ENCODE measurements at regions not wholly inside any gene's neighbourhood (a gene's known extent, or its start where the extent isn't known, plus 50 kb on each side); places are given as distances from the start of the nearest gene placed in this dataset.

- DNase-seq (ENCODE audit: low spot score) = no peak
These were observed 65.4 kb upstream of the ZC3H12C start for GRCh38 chr11:110027627-110028371.

GRCh38 chr11:110028921-110029320 is 64.3 kb upstream of the ZC3H12C start:
- DNase-seq (ENCODE audit: low spot score) = no peak

GRCh38 chr11:110029714-110030113 is 63.5 kb upstream of the ZC3H12C start:
- no peak for DNase-seq (ENCODE audit: low spot score)

GRCh38 chr11:110031171-110031570 is 62.0 kb upstream of the ZC3H12C start:
- no peak for DNase-seq (ENCODE audit: low spot score)

GRCh38 chr11:110032259-110032658 is 60.9 kb upstream of the ZC3H12C start:
- DNase-seq (ENCODE audit: low spot score) = no peak

- DNase-seq (ENCODE audit: low spot score) = no peak
These were observed 60.1 kb upstream of the ZC3H12C start for GRCh38 chr11:110032957-110033570.

GRCh38 chr11:110034806-110035205 is 58.4 kb upstream of the ZC3H12C start:
- DNase-seq (ENCODE audit: low spot score) = no peak

GRCh38 chr11:110035357-110035756 is 57.8 kb upstream of the ZC3H12C start:
- no peak for DNase-seq (ENCODE audit: low spot score)

GRCh38 chr11:110038201-110038600 is 55.0 kb upstream of the ZC3H12C start:
- no peak for DNase-seq (ENCODE audit: low spot score)

Data from AG20443 (cell line).